ENCODE measurements at regions not wholly inside any gene's neighbourhood (a gene's known extent, or its start where the extent isn't known, plus 50 kb on each side); places are given as distances from the start of the nearest gene placed in this dataset.

DNA sequence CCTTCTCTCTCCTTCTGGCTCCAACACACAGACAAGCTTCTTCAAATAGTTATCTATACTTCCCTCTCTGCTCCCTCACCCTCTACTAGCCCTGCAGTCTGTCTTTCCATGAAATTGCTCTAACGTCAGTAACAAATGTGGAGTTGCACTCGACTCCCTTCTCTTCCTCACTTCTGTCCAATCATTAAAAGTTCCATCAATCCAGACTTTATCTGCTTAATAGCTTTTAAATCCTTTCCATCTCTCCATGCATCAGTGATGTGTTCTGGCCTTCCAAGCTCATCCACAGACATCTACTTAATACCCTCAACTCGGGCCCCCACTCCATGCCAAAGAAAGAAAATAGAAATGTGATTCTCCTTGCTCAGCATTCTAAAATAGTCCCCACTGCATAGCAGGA, 422.1 kb upstream of the CDH5 start:
- TF ChIP-seq, protein P1, sequence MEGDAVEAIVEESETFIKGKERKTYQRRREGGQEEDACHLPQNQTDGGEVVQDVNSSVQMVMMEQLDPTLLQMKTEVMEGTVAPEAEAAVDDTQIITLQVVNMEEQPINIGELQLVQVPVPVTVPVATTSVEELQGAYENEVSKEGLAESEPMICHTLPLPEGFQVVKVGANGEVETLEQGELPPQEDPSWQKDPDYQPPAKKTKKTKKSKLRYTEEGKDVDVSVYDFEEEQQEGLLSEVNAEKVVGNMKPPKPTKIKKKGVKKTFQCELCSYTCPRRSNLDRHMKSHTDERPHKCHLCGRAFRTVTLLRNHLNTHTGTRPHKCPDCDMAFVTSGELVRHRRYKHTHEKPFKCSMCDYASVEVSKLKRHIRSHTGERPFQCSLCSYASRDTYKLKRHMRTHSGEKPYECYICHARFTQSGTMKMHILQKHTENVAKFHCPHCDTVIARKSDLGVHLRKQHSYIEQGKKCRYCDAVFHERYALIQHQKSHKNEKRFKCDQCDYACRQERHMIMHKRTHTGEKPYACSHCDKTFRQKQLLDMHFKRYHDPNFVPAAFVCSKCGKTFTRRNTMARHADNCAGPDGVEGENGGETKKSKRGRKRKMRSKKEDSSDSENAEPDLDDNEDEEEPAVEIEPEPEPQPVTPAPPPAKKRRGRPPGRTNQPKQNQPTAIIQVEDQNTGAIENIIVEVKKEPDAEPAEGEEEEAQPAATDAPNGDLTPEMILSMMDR (IDR thresholded peaks at IDR 0.05) = no peak
- TF ChIP-seq POLR2A (IDR thresholded peaks at IDR 0.05; ENCODE audit: low read depth) = no peak
